Head of caudate nucleus (tissue), 42 donors: ENCODE measurements at regions not wholly inside any gene's neighbourhood (a gene's known extent, or its start where the extent isn't known, plus 50 kb on each side); places are given as distances from the start of the nearest gene placed in this dataset.
"Not testable (repeated sequence)": the region's sequence is repeated elsewhere in the genome, so short reads cannot be mapped to it uniquely, and the experiment has no call there.

Source experiments
- DNase-seq, 42 donors: peaks; one replicate each; pipeline versions ENCODE4 v3.0.0 to v3.0.0-alpha.2; 2020 to 2021; ENCODE audit warnings: mixed read lengths in 7 of 42
- intact Hi-C: fragments of 100-400 bp; cut with DNase I; formaldehyde crosslinking; loops from one replicate; pipeline ENCODE4 v1.15.0; 2022

GRCh38 chr10:123355748-123356481, 201.7 kb downstream of the BUB3 start:
- intact Hi-C loops: no loop called here

DNA sequence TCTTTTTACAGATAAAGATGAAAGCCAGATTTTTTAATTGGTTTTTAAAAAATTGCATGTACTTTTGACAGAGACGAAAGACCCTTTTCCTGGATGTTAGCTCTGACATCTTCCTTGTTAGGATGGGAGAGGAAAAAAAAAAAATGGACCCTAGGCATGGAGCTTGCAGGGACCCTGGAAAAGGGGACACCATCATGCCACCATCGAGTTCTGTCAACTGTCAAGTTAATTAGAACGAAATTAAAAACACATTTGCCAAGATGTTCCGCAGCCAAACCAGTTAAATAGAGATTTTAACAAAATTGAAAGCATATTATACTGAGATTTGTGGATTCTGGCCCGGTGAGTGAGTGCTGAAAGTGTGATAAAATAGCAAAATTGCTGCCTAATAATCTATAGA, 202.6 kb downstream of the BUB3 start:
- intact Hi-C loops: no loop called here

More at GRCh38 chr10:123355748-123356481, 201.7 kb downstream of the BUB3 start:
- no peak for DNase-seq

DNA sequence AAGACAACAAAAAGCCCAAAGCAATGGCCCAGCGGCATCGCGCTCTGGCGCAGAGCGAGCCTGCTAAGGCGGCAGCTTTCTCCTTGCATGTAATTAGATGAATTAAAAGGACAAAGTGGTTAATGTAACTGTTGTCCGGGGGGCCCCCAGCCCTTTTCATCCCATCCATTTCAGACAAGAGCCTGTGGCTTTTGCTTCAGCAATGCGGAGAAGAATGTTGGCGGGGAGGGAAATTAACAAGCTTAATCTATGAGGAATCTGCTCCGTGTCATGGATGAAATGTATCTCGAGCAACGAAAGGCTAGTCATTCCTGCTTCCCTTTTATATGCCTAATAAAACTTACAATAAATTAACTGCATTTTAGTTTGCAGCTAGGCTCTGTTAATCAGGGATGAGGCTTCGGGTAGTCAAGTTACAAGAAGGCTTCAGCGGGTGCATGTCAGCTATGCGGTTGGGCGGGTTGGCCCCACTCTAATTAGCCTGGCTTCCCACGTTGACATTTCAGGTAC, 203.3 kb downstream of the BUB3 start:
- peak in 9 of 42 donors; percentile 8 to 52 (median 19) for DNase-seq
- intact Hi-C loops: no loop called here

More for the DNA sequence above, 202.6 kb downstream of the BUB3 start:
- no peak for DNase-seq

- no peak for DNase-seq
- intact Hi-C loops: no loop called here
Observed at GRCh38 chr10:123359539-123359938, 205.3 kb downstream of the BUB3 start.

DNA sequence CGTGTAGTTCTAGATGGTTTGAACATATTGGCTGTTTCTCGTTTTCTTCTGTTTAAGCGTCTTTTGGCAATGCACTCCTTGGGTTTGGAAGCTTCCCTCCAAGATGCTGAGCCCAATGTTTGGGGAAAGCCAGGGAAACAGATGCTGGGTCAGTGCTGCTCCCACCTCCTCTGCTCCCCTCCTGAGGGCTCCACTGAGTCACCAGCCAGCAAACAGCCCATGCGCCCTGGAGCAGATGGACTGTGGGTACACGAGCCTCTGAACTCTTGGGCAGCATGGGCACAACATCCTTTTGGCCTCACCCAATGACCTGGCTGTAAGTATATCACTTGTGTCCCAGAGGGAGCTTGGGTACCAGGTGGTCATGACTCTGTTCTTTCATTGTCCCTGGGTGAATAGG, 207.6 kb downstream of the BUB3 start:
- DNase-seq: no peak
- intact Hi-C loops: loop anchor here (10.0 kb wide), 1 partner anchor 57 kb away; no protein-coding TSS in a partner anchor

DNA sequence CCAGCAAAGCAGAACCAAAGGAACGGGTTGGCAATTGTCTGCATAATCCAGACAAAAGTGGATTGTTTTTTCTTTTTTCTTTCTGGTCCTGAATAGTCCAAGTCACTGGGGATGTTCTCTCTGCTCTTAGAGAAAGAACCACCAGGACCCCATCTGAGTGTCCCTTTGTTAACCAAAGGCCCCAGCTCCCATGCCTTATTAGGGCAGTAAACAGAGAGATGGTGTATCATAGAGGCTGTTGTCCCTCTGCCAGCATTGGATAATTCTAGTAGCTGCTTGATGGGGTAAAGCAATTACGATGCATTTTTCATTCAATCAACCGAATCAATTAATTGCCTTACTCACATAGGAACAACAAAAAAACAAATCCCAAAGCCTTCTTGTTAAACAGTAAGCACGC, 213.0 kb downstream of the BUB3 start:
- DNase-seq: peak in 38 of 42 donors; percentile 10 to 85 (median 64)
- intact Hi-C loops: loop anchor here (10.0 kb wide), 1 partner anchor 62 kb away; no protein-coding TSS in a partner anchor

DNA sequence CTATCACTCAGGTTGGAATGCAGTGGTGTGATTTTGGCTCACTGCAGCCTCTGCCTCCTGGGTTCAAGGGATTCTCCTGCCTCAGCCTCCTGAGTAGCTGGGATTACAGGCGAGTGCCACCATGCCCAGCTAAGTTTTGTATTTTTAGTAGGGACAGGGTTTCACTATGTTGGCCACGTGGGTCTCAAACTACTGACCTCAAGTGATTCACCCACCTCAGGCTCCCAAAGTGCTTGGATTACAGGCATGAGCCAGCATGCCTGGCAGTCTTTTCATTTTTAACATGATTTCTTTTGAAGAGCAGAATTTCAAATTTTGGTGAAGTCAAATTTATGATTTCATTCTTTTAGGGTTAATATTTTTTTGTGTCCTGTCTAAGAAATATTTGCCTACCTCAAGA, 217.4 kb downstream of the BUB3 start:
- intact Hi-C loops, DNase-seq: not testable (repeated sequence)

DNA sequence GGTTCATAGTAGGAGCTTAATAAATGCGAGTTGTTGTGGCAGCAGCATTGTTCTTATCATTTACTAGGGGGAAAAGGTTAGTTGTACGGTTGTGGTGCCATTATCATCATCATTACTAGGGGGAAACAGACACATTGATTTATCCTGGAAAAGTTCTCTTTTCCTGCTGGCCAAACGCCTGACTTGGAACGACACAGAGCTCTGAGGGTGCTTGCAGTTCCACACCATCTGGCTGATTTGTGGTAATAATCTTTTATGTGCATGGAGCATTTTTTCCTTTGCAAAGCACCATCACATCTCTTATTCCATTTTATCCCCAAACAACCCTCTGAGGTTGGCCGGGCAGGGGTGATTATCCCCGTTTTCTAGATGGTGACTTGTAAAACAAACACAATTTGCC, 219.4 kb downstream of the BUB3 start:
- DNase-seq: no peak
- intact Hi-C loops: no loop called here

- DNase-seq: no peak
- intact Hi-C loops: no loop called here
Observed at GRCh38 chr10:123375097-123375496, 220.9 kb downstream of the BUB3 start.

DNA sequence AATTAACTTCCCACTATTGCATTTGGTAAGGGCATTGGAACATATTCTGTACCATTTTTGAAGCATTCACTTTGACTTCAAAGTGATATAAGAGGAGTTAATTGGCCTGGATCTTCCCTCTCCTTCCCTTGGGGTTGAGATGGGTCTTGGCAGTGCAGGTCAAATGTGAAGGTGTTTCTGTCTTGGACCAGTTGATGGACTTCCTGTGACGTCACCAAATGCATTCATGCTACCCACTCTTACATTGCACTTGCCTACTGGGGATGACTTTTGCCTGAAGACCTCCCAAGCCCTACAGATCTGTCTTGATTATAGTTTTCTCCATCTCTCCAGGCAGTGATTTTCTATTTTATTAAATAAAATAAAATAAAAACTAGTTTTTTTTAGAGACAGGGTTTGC, 221.5 kb downstream of the BUB3 start:
- intact Hi-C loops: no loop called here
- DNase-seq: no peak

GRCh38 chr10:123377883-123378282, 223.7 kb downstream of the BUB3 start:
- no peak for DNase-seq
- intact Hi-C loops: no loop called here

GRCh38 chr10:123378302-123378701, 224.1 kb downstream of the BUB3 start:
- intact Hi-C loops: no loop called here
- no peak for DNase-seq

DNA sequence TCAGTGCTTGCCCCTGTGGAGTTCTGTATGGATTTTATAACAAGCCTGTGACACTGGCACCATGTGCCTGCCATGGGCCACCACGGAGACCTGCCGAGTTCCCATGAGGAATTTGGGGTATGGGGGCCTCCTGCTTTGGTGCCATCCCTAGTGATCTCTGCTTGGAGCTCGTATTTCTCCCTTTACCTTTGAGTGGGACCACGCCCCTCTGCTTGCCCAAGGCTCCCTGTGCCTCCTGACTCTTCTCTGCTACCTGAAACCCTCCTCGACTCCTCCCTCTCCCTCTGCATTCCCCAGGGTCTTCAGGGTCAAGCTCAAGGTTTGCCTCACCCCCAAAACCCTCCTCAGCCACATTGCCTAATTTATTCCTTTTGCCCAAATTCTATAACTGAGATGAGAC, 225.0 kb downstream of the BUB3 start:
- no peak for DNase-seq
- intact Hi-C loops: no loop called here

- peak in 1 of 42 donors; percentile 32 for DNase-seq
- intact Hi-C loops: loop anchor here (5.0 to 10.0 kb wide), 3 partner anchors 177 to 356 kb away; no protein-coding TSS in a partner anchor
Observed at GRCh38 chr10:123380491-123381085, 226.4 kb downstream of the BUB3 start.

DNA sequence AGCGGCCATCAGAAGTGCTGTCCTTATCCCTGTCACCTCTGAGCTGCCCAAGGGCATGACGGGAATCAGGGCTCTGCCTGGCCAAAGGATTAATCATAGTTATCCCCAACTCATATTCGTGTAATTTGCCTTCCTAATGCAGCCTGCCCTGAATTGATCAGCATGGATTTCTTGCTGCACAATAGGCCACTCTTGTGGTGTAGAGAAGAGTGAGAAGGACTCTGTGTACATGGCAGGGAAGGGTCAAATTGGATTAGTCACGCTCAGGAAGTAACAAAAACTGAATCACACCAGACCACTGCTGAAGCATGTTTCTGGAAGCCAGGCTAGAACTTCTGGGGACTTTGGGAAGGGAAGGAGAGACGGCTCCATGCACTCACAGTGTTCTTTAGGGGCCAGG, 227.0 kb downstream of the BUB3 start:
- intact Hi-C loops: loop anchor here (5.0 to 10.0 kb wide), 3 partner anchors 176 to 356 kb away; no protein-coding TSS in a partner anchor
- DNase-seq: peak in 1 of 42 donors; percentile 8

GRCh38 chr10:123382491-123382890, 228.3 kb downstream of the BUB3 start:
- DNase-seq: peak in 1 of 42 donors; percentile 10
- intact Hi-C loops: loop anchor here (5.0 to 10.0 kb wide), 3 partner anchors 175 to 358 kb away; no protein-coding TSS in a partner anchor

DNA sequence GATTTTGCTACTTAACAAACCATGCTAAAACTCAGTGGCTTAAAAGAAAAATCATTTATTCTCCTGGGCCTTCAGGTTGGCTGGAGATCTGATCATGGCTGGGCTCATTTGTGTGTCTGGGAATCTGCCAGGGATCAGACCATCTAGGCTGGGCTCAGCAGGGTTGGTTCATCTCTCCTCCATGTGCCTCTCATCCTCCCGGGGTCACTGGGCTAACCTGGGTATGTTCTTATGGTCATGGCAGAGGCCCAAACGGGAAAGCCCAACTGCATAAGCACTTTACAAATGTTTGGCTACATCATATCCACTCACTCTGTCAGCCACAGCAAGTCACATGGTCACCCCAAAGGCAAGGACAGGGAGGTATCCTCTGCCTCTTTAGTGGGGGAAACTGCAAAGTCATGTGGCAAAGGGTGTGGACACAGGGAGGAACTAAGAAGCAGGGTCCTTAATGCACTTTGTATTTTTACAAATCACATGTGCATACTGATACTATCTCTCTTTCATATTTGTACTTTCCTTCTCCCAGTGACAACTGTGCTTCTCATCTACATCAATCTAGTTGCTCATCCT, 231.4 kb downstream of the BUB3 start:
- peak in 1 of 42 donors; percentile 3 for DNase-seq
- intact Hi-C loops: loop anchor here (10.0 kb wide), 1 partner anchor 361 kb away; no protein-coding TSS in a partner anchor

GRCh38 chr10:123389520-123389919, 235.3 kb downstream of the BUB3 start:
- DNase-seq: no peak
- intact Hi-C loops: loop anchor here (10.0 kb wide), 1 partner anchor 365 kb away; no protein-coding TSS in a partner anchor

DNA sequence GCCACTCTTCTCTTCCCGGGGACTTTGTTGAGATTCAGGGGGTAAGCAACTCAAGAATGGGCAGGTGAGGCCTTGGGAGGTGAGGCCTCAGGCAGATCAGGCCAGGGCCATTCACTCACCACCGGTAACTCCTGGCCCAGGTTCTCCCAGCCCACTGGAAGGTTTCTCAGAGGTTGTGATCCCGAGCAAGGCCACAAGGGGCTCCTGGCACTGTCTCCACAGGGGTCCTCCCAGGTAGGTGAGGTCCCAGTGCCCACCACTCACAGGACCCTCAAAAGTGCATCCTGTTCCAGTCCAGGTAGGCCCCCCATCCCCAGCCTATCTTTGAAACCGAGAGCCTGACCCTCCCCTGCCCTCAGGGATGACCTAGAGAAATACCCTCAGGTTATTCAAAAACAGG, 236.1 kb downstream of the BUB3 start:
- DNase-seq: peak in 1 of 42 donors; percentile 5
- intact Hi-C loops: no loop called here

- intact Hi-C loops: no loop called here
- DNase-seq: peak in 1 of 42 donors; percentile 11
Observed at GRCh38 chr10:123390874-123391273, 236.7 kb downstream of the BUB3 start.
